Caki2 (cell line): ENCODE measurements at regions not wholly inside any gene's neighbourhood (a gene's known extent, or its start where the extent isn't known, plus 50 kb on each side); places are given as distances from the start of the nearest gene placed in this dataset.
"Not testable (repeated sequence)": the region's sequence is repeated elsewhere in the genome, so short reads cannot be mapped to it uniquely, and the experiment has no call there.

Source experiments
- DNase-seq: peaks from one replicate; pipeline ENCODE4 v3.0.0-alpha.2; 2015; ENCODE audit warnings: low read depth
- in situ Hi-C: cut with HindIII; loops from 2 replicates; pipeline ENCODE4 v1.10.0; 2016; ENCODE audit warnings: low sequenced_read_pairs, low pct_unique_long_range_greater_than_20kb, mixed read lengths

GRCh38 chr18:961644-962355 lies 57.1 kb downstream of the ADCYAP1 start:
- peak; percentile 29 for DNase-seq
- in situ Hi-C loops = no loop called here

GRCh38 chr18:963276-963675 lies 58.6 kb downstream of the ADCYAP1 start:
- in situ Hi-C loops = no loop called here
- no peak for DNase-seq

- in situ Hi-C loops = no loop called here
- DNase-seq = no peak
Measured at GRCh38 chr18:965921-966758, 61.5 kb downstream of the ADCYAP1 start.

- in situ Hi-C loops = no loop called here
- DNase-seq = no peak
Measured at GRCh38 chr18:966759-967576, 62.3 kb downstream of the ADCYAP1 start.

GRCh38 chr18:968910-969309 lies 64.2 kb downstream of the ADCYAP1 start:
- in situ Hi-C loops = not testable (repeated sequence)

GRCh38 chr18:969311-969710 lies 64.6 kb downstream of the ADCYAP1 start:
- in situ Hi-C loops, DNase-seq: not testable (repeated sequence)

More at GRCh38 chr18:968910-969309, 64.2 kb downstream of the ADCYAP1 start:
- DNase-seq = not testable (repeated sequence)

GRCh38 chr18:974606-975005 lies 69.9 kb downstream of the ADCYAP1 start:
- in situ Hi-C loops, DNase-seq: not testable (repeated sequence)

- DNase-seq, in situ Hi-C loops: not testable (repeated sequence)
Measured at GRCh38 chr18:976393-977128, 71.9 kb downstream of the ADCYAP1 start.

- in situ Hi-C loops, DNase-seq: not testable (repeated sequence)
Measured at GRCh38 chr18:977327-977726, 72.7 kb downstream of the ADCYAP1 start.

- in situ Hi-C loops, DNase-seq: not testable (repeated sequence)
Measured at GRCh38 chr18:977732-978131, 73.1 kb downstream of the ADCYAP1 start.

GRCh38 chr18:980586-980985 lies 75.9 kb downstream of the ADCYAP1 start:
- DNase-seq = no peak
- in situ Hi-C loops = no loop called here

- in situ Hi-C loops = no loop called here
- DNase-seq = no peak
Measured at GRCh38 chr18:984004-984403, 79.3 kb downstream of the ADCYAP1 start.

- DNase-seq = peak; percentile 62
- in situ Hi-C loops = no loop called here
Measured at GRCh38 chr18:985212-985661, 80.6 kb downstream of the ADCYAP1 start.

GRCh38 chr18:986051-986450 lies 81.4 kb downstream of the ADCYAP1 start:
- in situ Hi-C loops = no loop called here
- no peak for DNase-seq

GRCh38 chr18:986552-986951 lies 81.9 kb downstream of the ADCYAP1 start:
- no peak for DNase-seq
- in situ Hi-C loops = no loop called here

- in situ Hi-C loops = no loop called here
Measured at GRCh38 chr18:987325-988186, 82.9 kb downstream of the ADCYAP1 start.

GRCh38 chr18:989425-989824 lies 84.8 kb downstream of the ADCYAP1 start:
- DNase-seq = no peak

More at GRCh38 chr18:987325-988186, 82.9 kb downstream of the ADCYAP1 start:
- DNase-seq = peak; percentile 70

More at GRCh38 chr18:989425-989824, 84.8 kb downstream of the ADCYAP1 start:
- in situ Hi-C loops = no loop called here
